Progenitor cell of endocrine pancreas (in vitro differentiated cells): ENCODE measurements at regions not wholly inside any gene's neighbourhood (a gene's known extent, or its start where the extent isn't known, plus 50 kb on each side); places are given as distances from the start of the nearest gene placed in this dataset.
A peak's percentile ranks its signal among the peaks of the same experiment; 100 is the strongest.

Experiments
- DNase-seq: peaks from one replicate; pipeline ENCODE4 v3.0.0; 2021; ENCODE audit warnings: low spot score; ENCODE audit not compliant: unreplicated experiment
- H3K27ac Mint-ChIP-seq: 2 replicates; pipeline ENCODE4 v1.8.0; 2021; ENCODE audit warnings: mild to moderate bottlenecking, moderate library complexity, mixed read lengths
- H3K27me3 Mint-ChIP-seq: 2 replicates; pipeline ENCODE4 v1.8.0; 2021; ENCODE audit warnings: mixed read lengths
- H3K36me3 Mint-ChIP-seq: 2 replicates; pipeline ENCODE4 v1.8.0; 2022; ENCODE audit warnings: mixed read lengths; ENCODE audit not compliant: insufficient read depth
- H3K4me1 Mint-ChIP-seq: 2 replicates; pipeline ENCODE4 v1.8.0; 2021; ENCODE audit warnings: low read depth, mixed read lengths
- H3K4me3 Mint-ChIP-seq: 2 replicates; pipeline ENCODE4 v1.8.0; 2021; ENCODE audit warnings: low read depth, mild to moderate bottlenecking, moderate library complexity, mixed read lengths
- H3K9me3 Mint-ChIP-seq: 2 replicates; pipeline ENCODE4 v1.8.0; 2021; ENCODE audit warnings: low read depth, mixed read lengths
- TF ChIP-seq, protein P1 (sequence below): fragments of 200-600 bp; sonication (generic); IDR thresholded peaks from one replicate; pipeline ENCODE4 v1.5.0; 2021; ENCODE audit warnings: antibody characterized with exemption, mild to moderate bottlenecking; ENCODE audit not compliant: unreplicated experiment

DNA sequence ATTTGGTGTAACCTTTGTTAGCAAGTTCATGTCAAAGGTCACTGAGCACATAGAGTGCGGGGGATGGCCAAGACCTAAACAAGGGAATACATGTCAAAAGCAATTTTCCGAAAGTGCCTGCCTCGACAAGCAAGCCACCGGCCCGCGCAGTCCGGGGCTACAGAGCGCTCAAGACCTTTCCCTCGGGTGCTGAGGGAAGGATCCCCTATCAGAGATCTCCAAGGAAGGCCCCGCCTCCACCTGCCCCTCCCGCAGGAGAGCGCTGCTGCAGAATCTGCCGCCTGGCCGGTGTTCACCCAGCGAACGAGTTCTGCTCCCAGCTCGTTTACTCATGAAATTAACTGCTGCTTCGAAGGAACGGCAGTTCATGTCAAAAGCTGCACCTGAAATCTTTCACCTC lies 252.7 kb downstream of the BMP7 start:
- H3K4me1 Mint-ChIP-seq, result peaks cover 7% of the 10 kb centered on the region
- H3K27me3 Mint-ChIP-seq, result peaks cover 34% of the 10 kb centered on the region
- peak overlapping the region; percentile 15 for H3K27ac Mint-ChIP-seq
- TF ChIP-seq, protein P1, sequence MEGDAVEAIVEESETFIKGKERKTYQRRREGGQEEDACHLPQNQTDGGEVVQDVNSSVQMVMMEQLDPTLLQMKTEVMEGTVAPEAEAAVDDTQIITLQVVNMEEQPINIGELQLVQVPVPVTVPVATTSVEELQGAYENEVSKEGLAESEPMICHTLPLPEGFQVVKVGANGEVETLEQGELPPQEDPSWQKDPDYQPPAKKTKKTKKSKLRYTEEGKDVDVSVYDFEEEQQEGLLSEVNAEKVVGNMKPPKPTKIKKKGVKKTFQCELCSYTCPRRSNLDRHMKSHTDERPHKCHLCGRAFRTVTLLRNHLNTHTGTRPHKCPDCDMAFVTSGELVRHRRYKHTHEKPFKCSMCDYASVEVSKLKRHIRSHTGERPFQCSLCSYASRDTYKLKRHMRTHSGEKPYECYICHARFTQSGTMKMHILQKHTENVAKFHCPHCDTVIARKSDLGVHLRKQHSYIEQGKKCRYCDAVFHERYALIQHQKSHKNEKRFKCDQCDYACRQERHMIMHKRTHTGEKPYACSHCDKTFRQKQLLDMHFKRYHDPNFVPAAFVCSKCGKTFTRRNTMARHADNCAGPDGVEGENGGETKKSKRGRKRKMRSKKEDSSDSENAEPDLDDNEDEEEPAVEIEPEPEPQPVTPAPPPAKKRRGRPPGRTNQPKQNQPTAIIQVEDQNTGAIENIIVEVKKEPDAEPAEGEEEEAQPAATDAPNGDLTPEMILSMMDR, result no peak
- DNase-seq, result peak; percentile 34
- no peaks in the 10 kb centered on the region for H3K36me3 Mint-ChIP-seq
- peak overlapping the region; percentile 29 for H3K4me3 Mint-ChIP-seq
- H3K9me3 Mint-ChIP-seq, result no peaks in the 10 kb centered on the region

DNA sequence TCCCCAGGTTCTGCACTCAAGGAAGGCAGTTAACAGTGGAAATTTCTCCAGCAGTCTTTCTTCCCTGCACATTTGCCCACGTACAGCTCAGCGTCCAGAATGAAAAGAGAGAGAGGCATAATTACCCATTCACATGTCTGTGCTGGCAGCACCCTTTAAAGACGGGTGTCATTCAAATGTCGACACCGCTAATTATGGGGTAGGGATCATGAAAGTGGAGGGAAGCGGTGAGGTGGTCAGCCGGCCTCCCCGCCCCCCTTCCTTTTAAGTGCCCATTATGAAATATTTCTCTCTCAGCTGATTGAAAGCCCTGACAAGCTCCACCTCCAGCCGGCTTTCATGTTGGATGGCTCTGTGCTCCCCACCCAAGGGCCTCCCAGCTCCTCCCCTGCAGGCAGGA lies 246.1 kb downstream of the BMP7 start:
- no peaks in the 10 kb centered on the region for H3K4me1 Mint-ChIP-seq
- no peak for DNase-seq
- peaks cover 47% of the 10 kb centered on the region for H3K27me3 Mint-ChIP-seq
- H3K4me3 Mint-ChIP-seq, result no peak overlapping the region
- H3K9me3 Mint-ChIP-seq, result no peaks in the 10 kb centered on the region
- TF ChIP-seq, protein P1, result no peak
- no peaks in the 10 kb centered on the region for H3K36me3 Mint-ChIP-seq
- no peak overlapping the region for H3K27ac Mint-ChIP-seq

DNA sequence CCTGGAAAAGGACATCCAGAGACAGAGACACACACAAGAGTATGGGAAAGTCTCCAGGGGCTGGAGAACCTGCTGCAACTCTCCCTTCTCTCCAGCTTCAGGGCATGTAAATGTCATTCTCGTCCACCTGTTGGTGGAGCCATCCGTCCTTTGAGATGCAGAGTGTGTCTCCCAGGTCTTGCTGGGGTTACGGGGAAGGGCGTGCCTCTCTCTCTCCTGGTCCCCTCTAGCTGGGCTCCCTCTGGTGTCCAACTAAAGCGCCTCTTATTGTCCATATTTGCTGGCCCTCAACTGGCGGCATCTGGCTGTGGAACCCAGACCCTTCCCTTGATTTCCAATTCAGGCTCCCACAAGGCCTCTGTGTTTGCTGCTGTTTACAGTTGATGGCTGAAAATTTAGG lies 244.1 kb downstream of the BMP7 start:
- no peaks in the 10 kb centered on the region for H3K9me3 Mint-ChIP-seq
- H3K36me3 Mint-ChIP-seq, result no peaks in the 10 kb centered on the region
- TF ChIP-seq, protein P1, result no peak
- no peak overlapping the region for H3K27ac Mint-ChIP-seq
- peaks cover 44% of the 10 kb centered on the region for H3K27me3 Mint-ChIP-seq
- DNase-seq, result no peak
- H3K4me1 Mint-ChIP-seq, result no peaks in the 10 kb centered on the region
- no peak overlapping the region for H3K4me3 Mint-ChIP-seq

DNA sequence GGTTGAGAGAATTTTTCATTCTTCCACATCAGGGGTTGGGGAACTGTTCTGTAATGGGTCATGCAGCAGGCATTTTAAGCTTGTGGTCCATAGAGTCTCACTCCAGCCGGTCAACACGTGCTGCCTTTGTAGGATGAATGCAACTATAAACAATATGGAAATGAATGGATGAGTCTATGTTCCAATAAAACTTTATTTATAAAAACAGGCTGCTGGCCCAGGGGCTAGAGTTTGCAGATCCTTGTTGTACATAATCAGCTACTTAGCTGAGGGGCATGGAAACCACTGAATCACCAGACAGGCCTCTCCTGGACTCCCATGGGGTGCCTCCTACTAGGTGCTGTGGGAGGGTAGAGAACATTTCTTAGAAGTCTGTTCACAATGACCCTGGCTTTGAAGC lies 243.4 kb downstream of the BMP7 start:
- Mint-ChIP-seq H3K4me1 (no peaks in the 10 kb centered on the region), H3K27ac (no peak overlapping the region), H3K27me3 (peaks cover 41% of the 10 kb centered on the region), H3K9me3 (no peaks in the 10 kb centered on the region), H3K36me3 (no peaks in the 10 kb centered on the region), H3K4me3 (no peak overlapping the region)
- no peak for DNase-seq
- TF ChIP-seq, protein P1, result no peak

DNA sequence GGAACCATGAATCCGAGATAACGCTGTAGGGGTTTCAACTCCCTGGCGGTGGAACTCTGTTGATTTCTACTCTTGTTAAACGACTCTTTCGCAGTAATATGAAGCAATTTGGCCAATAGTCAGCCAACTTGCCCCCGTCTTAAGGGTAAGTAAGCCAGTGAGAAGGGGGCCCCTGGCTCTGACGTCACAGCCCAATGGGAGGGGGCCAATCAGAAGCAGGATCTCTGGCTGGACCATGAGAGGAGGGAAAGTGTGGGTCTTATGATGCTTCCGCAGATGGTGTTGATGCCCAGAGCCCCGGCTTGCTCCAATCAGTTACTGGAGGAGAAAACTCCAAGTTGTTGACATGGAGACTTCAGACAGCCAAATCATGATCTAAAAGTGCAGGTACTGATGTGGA lies 242.4 kb downstream of the BMP7 start:
- DNase-seq, result no peak
- Mint-ChIP-seq H3K27me3 (peaks cover 37% of the 10 kb centered on the region), H3K4me1 (no peaks in the 10 kb centered on the region), H3K27ac (no peak overlapping the region), H3K9me3 (no peaks in the 10 kb centered on the region), H3K4me3 (no peak overlapping the region), H3K36me3 (no peaks in the 10 kb centered on the region)
- TF ChIP-seq, protein P1, result no peak
